ENCODE measurements at regions not wholly inside any gene's neighbourhood (a gene's known extent, or its start where the extent isn't known, plus 50 kb on each side); places are given as distances from the start of the nearest gene placed in this dataset.
"Not testable (repeated sequence)": the region's sequence is repeated elsewhere in the genome, so short reads cannot be mapped to it uniquely, and the experiment has no call there.

GRCh38 chr13:110044551-110045111 is 258.2 kb upstream of the IRS2 start:
- no peak for DNase-seq

GRCh38 chr13:110042253-110042950 is 256.0 kb upstream of the IRS2 start:
- DNase-seq = no peak

GRCh38 chr13:110041638-110042037 is 255.3 kb upstream of the IRS2 start:
- DNase-seq = not testable (repeated sequence)

- no peak for DNase-seq
Observed at GRCh38 chr13:110037925-110038573, 251.7 kb upstream of the IRS2 start.

GRCh38 chr13:110036060-110036459 is 249.7 kb upstream of the IRS2 start:
- no peak for DNase-seq

- no peak for DNase-seq
Observed at GRCh38 chr13:110034031-110034549, 247.7 kb upstream of the IRS2 start.

- DNase-seq = no peak
Observed at GRCh38 chr13:110032969-110033368, 246.6 kb upstream of the IRS2 start.

GRCh38 chr13:110030394-110030928 is 244.1 kb upstream of the IRS2 start:
- DNase-seq = no peak

- no peak for DNase-seq
Observed at GRCh38 chr13:110028838-110029621, 242.6 kb upstream of the IRS2 start.

- no peak for DNase-seq
Observed at GRCh38 chr13:110028311-110028710, 241.9 kb upstream of the IRS2 start.

- DNase-seq = no peak
Observed at GRCh38 chr13:110027470-110028240, 241.3 kb upstream of the IRS2 start.

GRCh38 chr13:110024645-110024980 is 238.2 kb upstream of the IRS2 start:
- no peak for DNase-seq

GRCh38 chr13:110023729-110024644 is 237.6 kb upstream of the IRS2 start:
- peak in 1 of 2 experiments; percentile 57 for DNase-seq

- no peak for DNase-seq
Observed at GRCh38 chr13:110018009-110018408, 231.6 kb upstream of the IRS2 start.

GRCh38 chr13:110017379-110017778 is 231.0 kb upstream of the IRS2 start:
- DNase-seq = no peak

- DNase-seq = no peak
Observed at GRCh38 chr13:110015253-110015652, 228.9 kb upstream of the IRS2 start.

- DNase-seq = peak; percentile 39 to 45
Observed at GRCh38 chr13:110014719-110015118, 228.3 kb upstream of the IRS2 start.

GRCh38 chr13:110012102-110012739 is 225.8 kb upstream of the IRS2 start:
- DNase-seq = no peak

GRCh38 chr13:110010404-110011138 is 224.2 kb upstream of the IRS2 start:
- no peak for DNase-seq

- DNase-seq = no peak
Observed at GRCh38 chr13:110008816-110009215, 222.4 kb upstream of the IRS2 start.
